ENCODE measurements at regions not wholly inside any gene's neighbourhood (a gene's known extent, or its start where the extent isn't known, plus 50 kb on each side); places are given as distances from the start of the nearest gene placed in this dataset.
"Not testable (repeated sequence)": the region's sequence is repeated elsewhere in the genome, so short reads cannot be mapped to it uniquely, and the experiment has no call there.

GRCh38 chr6:159642995-159643394 lies 50.0 kb downstream of the SOD2 start:
- no peak for DNase-seq
- TF ChIP-seq POLR2A (IDR thresholded peaks at IDR 0.05; ENCODE audit: low read length) (no peak), GATA1 (IDR thresholded peaks at IDR 0.05; ENCODE audit: low read depth, low read length) (no peak)

- no peak for TF ChIP-seq POLR2A (IDR thresholded peaks at IDR 0.05; ENCODE audit: low read length)
- TF ChIP-seq GATA1 (IDR thresholded peaks at IDR 0.05; ENCODE audit: low read depth, low read length): no peak
- DNase-seq: no peak
These were observed 50.6 kb downstream of the SOD2 start for GRCh38 chr6:159642481-159642880.

GRCh38 chr6:159640722-159641482 lies 52.1 kb downstream of the SOD2 start:
- DNase-seq: no peak
- TF ChIP-seq POLR2A (IDR thresholded peaks at IDR 0.05; ENCODE audit: low read length) (no peak), GATA1 (IDR thresholded peaks at IDR 0.05; ENCODE audit: low read depth, low read length) (no peak)

GRCh38 chr6:159640322-159640721 lies 52.7 kb downstream of the SOD2 start:
- TF ChIP-seq POLR2A (IDR thresholded peaks at IDR 0.05; ENCODE audit: low read length) (no peak), GATA1 (IDR thresholded peaks at IDR 0.05; ENCODE audit: low read depth, low read length) (no peak)
- no peak for DNase-seq

- TF ChIP-seq GATA1 (IDR thresholded peaks at IDR 0.05; ENCODE audit: low read depth, low read length) (no peak), POLR2A (IDR thresholded peaks at IDR 0.05; ENCODE audit: low read length) (no peak)
- no peak for DNase-seq
These were observed 53.3 kb downstream of the SOD2 start for GRCh38 chr6:159639721-159640120.

GRCh38 chr6:159633196-159633595 lies 59.8 kb downstream of the SOD2 start:
- peak; percentile 12 to 22 for DNase-seq

GRCh38 chr6:159631886-159632285 lies 61.2 kb downstream of the SOD2 start:
- TF ChIP-seq GATA1 (IDR thresholded peaks at IDR 0.05; ENCODE audit: low read depth, low read length) (no peak), POLR2A (IDR thresholded peaks at IDR 0.05; ENCODE audit: low read length) (no peak)
- DNase-seq: no peak

More at GRCh38 chr6:159633196-159633595, 59.8 kb downstream of the SOD2 start:
- no peak for TF ChIP-seq GATA1 (IDR thresholded peaks at IDR 0.05; ENCODE audit: low read depth, low read length)
- TF ChIP-seq POLR2A (IDR thresholded peaks at IDR 0.05; ENCODE audit: low read length): no peak

- no peak for DNase-seq
- TF ChIP-seq POLR2A (IDR thresholded peaks at IDR 0.05; ENCODE audit: low read length) (no peak), GATA1 (IDR thresholded peaks at IDR 0.05; ENCODE audit: low read depth, low read length) (no peak)
These were observed 65.1 kb downstream of the SOD2 start for GRCh38 chr6:159627939-159628338.

GRCh38 chr6:159626506-159626905 lies 66.5 kb downstream of the SOD2 start:
- DNase-seq: not testable (repeated sequence)

- DNase-seq: no peak
- TF ChIP-seq POLR2A (IDR thresholded peaks at IDR 0.05; ENCODE audit: low read length) (no peak), GATA1 (IDR thresholded peaks at IDR 0.05; ENCODE audit: low read depth, low read length) (no peak)
These were observed 69.9 kb downstream of the SOD2 start for GRCh38 chr6:159623156-159623555.

- TF ChIP-seq GATA1 (IDR thresholded peaks at IDR 0.05; ENCODE audit: low read depth, low read length) (no peak), POLR2A (IDR thresholded peaks at IDR 0.05; ENCODE audit: low read length) (no peak)
- DNase-seq: no peak
These were observed 72.1 kb downstream of the SOD2 start for GRCh38 chr6:159620947-159621346.

- TF ChIP-seq POLR2A (IDR thresholded peaks at IDR 0.05; ENCODE audit: low read length): no peak
- TF ChIP-seq GATA1 (IDR thresholded peaks at IDR 0.05; ENCODE audit: low read depth, low read length): no peak
- DNase-seq: no peak
These were observed 75.6 kb downstream of the SOD2 start for GRCh38 chr6:159617444-159617843.

- TF ChIP-seq POLR2A (IDR thresholded peaks at IDR 0.05; ENCODE audit: low read length): no peak
- no peak for TF ChIP-seq GATA1 (IDR thresholded peaks at IDR 0.05; ENCODE audit: low read depth, low read length)
- no peak for DNase-seq
These were observed 76.6 kb downstream of the SOD2 start for GRCh38 chr6:159616456-159616855.

GRCh38 chr6:159615918-159616317 lies 77.1 kb downstream of the SOD2 start:
- DNase-seq: no peak
- TF ChIP-seq POLR2A (IDR thresholded peaks at IDR 0.05; ENCODE audit: low read length) (no peak), GATA1 (IDR thresholded peaks at IDR 0.05; ENCODE audit: low read depth, low read length) (no peak)

- TF ChIP-seq GATA1 (IDR thresholded peaks at IDR 0.05; ENCODE audit: low read depth, low read length) (no peak), POLR2A (IDR thresholded peaks at IDR 0.05; ENCODE audit: low read length) (no peak)
- DNase-seq: no peak
These were observed 82.2 kb downstream of the SOD2 start for GRCh38 chr6:159610881-159611280.
